ENCODE measurements at regions not wholly inside any gene's neighbourhood (a gene's known extent, or its start where the extent isn't known, plus 50 kb on each side); places are given as distances from the start of the nearest gene placed in this dataset.

GRCh38 chr16:60346256-60346655 is 1612.1 kb upstream of the GOT2 start:
- Histone ChIP-seq H3K4me1 (no peaks in the 10 kb centered on the region), H3K4me3 (no peak overlapping the region), H3K27ac (no peak overlapping the region), H3K36me3 (no peaks in the 10 kb centered on the region), H3K27me3 (replicated peaks in 1 of 7) (no peaks in the 10 kb centered on the region), H3K9me3 (peaks cover 0 to 12% (median 0%) of the 10 kb centered on the region in 8 donors)
- intact Hi-C loops (cut with DNase I; ENCODE audit: low total_unique reads), result no loop called here
- TF ChIP-seq CTCF (IDR thresholded peaks at IDR 0.05 in 8 of 11, conservative IDR thresholded peaks at IDR 0.05 in 3 of 11) (no peak), POLR2AphosphoS5 (IDR thresholded peaks at IDR 0.05) (no peak), POLR2A (IDR thresholded peaks at IDR 0.05) (no peak)
- 63 to 79% (median 69%) methylated on average over 1 of the region's 1 CpG for WGBS, 5 donors
- no peak for DNase-seq

GRCh38 chr16:60337671-60338070 is 1603.6 kb upstream of the GOT2 start:
- intact Hi-C loops (cut with DNase I; ENCODE audit: low total_unique reads), result no loop called here
- H3K27me3 ChIP-seq (replicated peaks in 1 of 7), result no peaks in the 10 kb centered on the region
- no peaks in the 10 kb centered on the region for H3K36me3 ChIP-seq
- no peak overlapping the region for H3K4me3 ChIP-seq
- WGBS, 5 donors, result 48 to 76% (median 65%) methylated on average over 4 of the region's 4 CpGs
- H3K27ac ChIP-seq, result no peak overlapping the region
- no peak for DNase-seq
- no peak for TF ChIP-seq CTCF (IDR thresholded peaks at IDR 0.05 in 8 of 11, conservative IDR thresholded peaks at IDR 0.05 in 3 of 11)
- TF ChIP-seq POLR2A (IDR thresholded peaks at IDR 0.05), result no peak
- TF ChIP-seq POLR2AphosphoS5 (IDR thresholded peaks at IDR 0.05), result no peak
- peaks cover 0 to 24% (median 3%) of the 10 kb centered on the region in 8 donors for H3K9me3 ChIP-seq
- H3K4me1 ChIP-seq, result no peaks in the 10 kb centered on the region

- no peak for DNase-seq
- peaks cover 0 to 23% (median 6%) of the 10 kb centered on the region in 8 donors for H3K9me3 ChIP-seq
- H3K27ac ChIP-seq, result no peak overlapping the region
- intact Hi-C loops (cut with DNase I; ENCODE audit: low total_unique reads), result no loop called here
- 45 to 71% (median 49%) methylated on average over 2 of the region's 2 CpGs for WGBS, 5 donors
- no peak for TF ChIP-seq POLR2A (IDR thresholded peaks at IDR 0.05)
- TF ChIP-seq POLR2AphosphoS5 (IDR thresholded peaks at IDR 0.05), result no peak
- no peak for TF ChIP-seq CTCF (IDR thresholded peaks at IDR 0.05 in 8 of 11, conservative IDR thresholded peaks at IDR 0.05 in 3 of 11)
- H3K27me3 ChIP-seq (replicated peaks in 1 of 7), result no peaks in the 10 kb centered on the region
- H3K4me1 ChIP-seq, result no peaks in the 10 kb centered on the region
- H3K4me3 ChIP-seq, result no peak overlapping the region
- H3K36me3 ChIP-seq, result no peaks in the 10 kb centered on the region
Measured at GRCh38 chr16:60331168-60331567, 1597.1 kb upstream of the GOT2 start.

GRCh38 chr16:60329108-60329507 is 1595.0 kb upstream of the GOT2 start:
- DNase-seq, result no peak
- intact Hi-C loops (cut with DNase I; ENCODE audit: low total_unique reads), result no loop called here
- H3K4me3 ChIP-seq, result no peak overlapping the region
- no peaks in the 10 kb centered on the region for H3K4me1 ChIP-seq
- peaks cover 0 to 24% (median 6%) of the 10 kb centered on the region in 8 donors for H3K9me3 ChIP-seq
- no peak overlapping the region for H3K27ac ChIP-seq
- no peaks in the 10 kb centered on the region for H3K36me3 ChIP-seq
- TF ChIP-seq POLR2AphosphoS5 (IDR thresholded peaks at IDR 0.05) (no peak), CTCF (IDR thresholded peaks at IDR 0.05 in 8 of 11, conservative IDR thresholded peaks at IDR 0.05 in 3 of 11) (no peak), POLR2A (IDR thresholded peaks at IDR 0.05) (no peak)
- H3K27me3 ChIP-seq (replicated peaks in 1 of 7), result no peaks in the 10 kb centered on the region
- 84 to 98% (median 90%) methylated on average over 2 of the region's 2 CpGs for WGBS, 5 donors
